ENCODE measurements at regions not wholly inside any gene's neighbourhood (a gene's known extent, or its start where the extent isn't known, plus 50 kb on each side); places are given as distances from the start of the nearest gene placed in this dataset.

DNA sequence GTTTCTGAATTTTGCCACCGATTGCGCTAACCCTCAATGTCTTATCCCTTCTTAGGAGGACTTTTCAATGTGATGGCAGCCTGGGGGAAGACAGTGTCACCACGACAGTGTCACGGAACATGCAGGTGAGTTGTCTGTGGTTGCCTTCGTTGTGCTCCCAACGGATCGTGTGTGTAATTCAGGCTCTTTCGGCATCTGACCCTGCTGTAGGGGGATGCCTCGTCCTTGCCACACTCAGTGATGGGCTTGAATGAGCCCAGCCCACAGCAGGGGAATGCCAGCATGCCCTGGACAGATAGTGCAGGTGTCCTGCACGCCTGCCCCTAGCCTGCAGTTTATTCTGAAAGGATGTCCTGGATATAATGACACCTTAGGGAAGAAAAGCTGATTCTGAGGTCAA is 123.8 kb upstream of the RTL1 start:
- no peak for DNase-seq

DNA sequence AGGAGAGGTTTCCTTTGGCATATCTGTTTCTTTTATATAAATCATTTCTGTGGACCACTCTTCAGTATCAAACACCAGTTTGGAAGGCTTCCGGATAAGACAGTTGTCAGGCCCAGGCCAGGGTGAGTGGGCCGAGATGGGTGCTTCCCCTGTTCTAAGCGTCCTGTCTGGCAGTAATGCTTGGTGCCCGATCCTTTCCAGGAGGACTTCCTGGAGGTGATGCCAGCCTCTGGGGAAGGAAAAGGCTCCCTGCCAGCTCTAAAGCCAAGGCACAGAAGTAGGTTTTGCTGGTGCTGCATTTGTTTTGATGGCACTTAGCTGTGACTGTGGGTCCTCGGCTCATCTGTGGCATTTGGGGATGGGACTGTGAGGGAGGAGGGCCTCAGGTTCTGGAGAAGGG is 124.4 kb upstream of the RTL1 start:
- no peak for DNase-seq

DNA sequence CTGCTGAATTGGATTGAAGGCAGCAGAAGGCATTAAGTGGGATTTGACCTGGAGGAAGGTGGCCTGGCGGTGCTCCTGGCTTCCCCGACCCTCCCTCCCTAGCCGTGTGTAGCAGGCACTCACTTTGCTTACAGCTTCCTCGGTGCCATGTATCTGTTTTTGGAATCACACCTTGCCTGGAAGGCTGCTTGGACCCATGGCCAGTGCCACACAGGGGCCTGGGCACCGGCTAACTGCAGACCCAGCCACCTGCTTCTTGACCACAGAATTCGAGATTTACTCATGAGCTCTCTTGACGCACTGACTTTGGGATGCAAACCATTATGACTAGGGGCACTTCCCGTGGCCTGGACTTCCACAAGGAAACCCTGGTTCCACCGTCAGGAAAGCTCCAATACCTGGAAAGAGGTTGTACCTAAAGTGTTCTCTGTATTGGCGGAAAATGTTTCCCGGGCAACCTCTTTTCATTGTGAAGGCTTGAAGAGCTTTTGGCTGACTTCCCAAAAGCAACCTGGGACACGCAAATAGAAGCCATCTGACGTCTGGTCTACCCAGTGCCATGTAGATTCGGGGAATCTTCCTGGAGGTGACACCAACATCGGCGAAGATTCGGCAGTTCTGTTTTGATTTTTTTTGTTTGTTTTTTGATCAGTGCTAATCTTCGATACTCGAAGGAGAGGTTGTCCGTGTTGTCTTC is 125.6 kb upstream of the RTL1 start:
- DNase-seq = peak; percentile 26

DNA sequence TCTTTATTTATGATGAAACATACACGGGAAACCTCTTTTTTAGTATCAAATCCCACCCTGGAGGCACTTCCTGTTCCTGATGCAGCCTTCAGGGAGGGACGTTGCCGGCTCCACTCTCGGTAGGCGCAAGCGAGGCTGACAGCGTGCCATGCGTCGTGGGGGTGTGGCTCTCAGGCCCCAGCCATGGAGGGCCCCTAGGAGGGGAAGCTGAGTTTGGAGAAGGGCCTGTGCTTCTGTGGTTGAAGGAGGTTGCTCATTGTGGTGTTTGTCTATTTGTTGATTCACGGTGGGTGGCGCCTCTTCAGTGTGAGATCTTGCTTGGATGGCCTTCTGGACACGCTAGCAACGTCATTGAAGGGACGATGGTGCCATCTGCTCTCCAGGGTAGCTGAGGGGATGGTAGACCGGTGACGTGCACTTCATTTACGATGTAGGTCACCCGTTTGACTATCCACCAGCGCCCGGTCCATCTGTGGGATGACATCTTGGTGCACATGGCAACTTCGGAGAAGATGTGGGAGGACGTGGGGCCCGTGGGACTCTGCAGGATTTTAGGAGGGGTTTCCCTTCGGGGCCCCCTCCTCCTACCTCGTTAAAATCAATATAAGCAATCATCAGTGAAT is 126.3 kb upstream of the RTL1 start:
- peak; percentile 62 for DNase-seq

DNA sequence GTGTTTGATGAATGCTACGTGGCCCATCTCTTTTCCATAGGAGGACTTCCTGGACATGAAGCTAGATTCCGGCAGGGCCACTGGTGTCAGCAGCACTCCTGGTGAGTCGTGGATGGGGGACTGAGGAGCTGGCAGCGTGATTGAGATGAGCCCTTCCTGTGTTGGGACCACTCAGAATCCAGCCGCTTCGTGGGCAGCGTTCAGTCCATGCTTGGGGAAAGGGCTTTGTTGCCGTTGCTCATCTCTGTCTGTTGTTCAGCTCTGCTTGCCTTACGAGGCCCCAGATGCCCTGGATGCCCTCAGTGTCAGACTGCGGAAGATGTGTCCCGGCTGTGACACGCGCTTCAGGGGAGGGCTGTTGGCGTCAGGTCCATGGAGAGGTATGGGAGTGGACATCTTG is 127.1 kb upstream of the RTL1 start:
- DNase-seq = no peak

DNA sequence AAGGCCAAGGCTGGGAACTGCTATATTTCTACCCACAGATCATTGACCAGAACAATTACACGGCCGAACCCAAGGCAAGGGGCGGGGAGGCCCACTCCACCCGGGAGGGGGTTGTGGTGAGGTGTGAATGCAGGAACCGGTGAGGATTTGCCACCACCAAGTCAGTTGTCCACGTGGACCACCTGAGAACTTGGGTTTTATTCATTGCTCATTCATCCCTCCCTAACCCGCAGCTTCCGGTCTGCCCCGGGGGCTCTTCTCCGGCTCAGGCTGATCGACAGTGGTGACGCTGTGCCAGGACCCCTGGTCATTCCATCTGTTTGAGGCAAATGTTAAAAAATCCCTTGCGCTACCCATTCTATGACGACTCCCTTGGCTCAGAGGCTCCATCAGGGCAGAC is 127.7 kb upstream of the RTL1 start:
- no peak for DNase-seq

DNA sequence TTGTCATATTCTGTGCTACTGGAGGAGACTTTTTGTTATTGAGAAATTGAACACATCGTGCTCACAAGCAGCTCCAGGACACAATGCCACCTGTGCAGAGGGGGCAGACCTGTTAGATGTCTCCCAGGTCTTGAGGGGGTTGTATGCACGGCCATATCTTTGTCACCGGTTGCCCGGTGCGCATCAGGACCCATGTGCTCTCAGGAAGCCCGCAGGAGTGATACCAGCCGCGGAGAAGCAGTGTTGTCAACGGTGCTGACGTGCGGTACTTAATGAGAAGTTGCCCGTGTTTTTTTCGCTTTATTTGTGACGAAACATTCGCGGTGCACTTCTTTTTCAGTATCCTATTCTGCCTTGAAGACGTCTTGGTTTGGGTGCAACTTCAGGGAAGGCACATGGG is 128.2 kb upstream of the RTL1 start:
- no peak for DNase-seq

DNA sequence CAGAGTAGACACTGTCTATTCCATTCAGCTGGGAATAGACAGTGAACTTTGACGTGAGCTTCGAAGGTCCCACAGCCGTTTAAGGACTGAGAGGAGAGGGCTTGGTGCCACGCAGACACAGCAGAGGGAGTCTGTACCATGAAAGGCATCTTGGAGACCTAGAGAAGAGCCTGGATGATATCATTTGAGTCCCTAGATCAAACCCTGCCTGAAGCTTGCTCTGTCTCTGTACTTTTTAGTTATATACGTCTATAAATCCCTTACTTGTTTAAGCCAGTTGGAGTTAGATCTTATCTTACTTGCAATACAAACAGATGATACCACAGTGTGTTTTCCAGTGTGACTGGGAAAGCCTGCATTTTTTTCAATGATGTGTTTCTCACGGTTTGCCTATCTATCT is 128.9 kb upstream of the RTL1 start:
- DNase-seq = no peak

DNA sequence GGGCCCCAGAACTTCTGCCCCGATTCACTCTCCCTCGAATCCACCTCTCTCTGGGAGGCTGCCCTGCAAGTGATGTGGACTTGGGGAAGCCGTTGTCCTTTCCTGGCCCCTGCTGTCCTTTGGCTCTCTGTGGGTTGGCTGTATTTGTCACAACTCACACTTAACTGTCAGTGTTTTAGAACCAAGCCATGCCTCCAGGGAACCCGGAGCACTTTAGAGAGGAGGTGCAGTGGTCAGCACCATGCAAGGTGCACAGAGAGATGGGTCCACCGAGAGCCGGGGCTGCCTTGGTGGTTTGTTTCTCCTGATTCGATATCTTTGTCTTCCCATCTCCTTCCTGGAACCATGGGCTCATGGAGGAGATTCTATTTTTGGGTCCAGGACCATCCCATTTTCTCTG is 129.5 kb upstream of the RTL1 start:
- DNase-seq = no peak

DNA sequence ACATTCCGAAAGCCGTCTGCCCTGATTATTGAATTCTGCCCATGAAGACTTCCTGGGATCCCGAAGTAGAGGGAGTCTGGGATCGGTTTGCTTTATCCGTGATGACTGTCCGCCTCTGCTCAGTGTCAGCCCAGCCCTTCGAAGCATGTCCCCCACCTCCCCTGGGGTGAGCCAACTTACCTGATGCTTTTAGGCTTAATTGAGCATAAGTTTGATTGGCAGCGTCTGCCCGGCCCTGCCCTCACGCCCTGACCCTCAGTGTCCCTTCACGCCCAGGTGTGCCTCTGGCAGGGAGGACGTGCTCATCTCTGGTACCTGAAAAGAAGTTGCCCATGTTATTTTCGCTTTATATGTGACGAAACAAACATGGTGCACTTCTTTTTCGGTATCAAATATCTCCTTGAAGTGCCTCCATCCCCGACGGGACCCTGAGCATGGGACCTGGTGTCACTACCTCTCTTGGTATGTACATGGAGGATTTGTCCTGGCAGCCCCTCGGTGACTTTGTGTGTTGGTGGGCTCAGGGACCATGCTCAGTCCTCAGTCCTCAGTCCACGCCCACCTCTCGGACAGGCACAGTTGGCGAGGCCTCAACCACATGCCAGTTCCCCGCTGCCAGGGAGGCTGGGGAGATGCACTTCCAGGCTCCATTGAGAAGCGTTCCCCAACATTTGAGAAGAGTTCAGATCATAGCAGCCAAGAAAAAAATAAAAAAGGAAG is 130.1 kb upstream of the RTL1 start:
- DNase-seq = no peak

DNA sequence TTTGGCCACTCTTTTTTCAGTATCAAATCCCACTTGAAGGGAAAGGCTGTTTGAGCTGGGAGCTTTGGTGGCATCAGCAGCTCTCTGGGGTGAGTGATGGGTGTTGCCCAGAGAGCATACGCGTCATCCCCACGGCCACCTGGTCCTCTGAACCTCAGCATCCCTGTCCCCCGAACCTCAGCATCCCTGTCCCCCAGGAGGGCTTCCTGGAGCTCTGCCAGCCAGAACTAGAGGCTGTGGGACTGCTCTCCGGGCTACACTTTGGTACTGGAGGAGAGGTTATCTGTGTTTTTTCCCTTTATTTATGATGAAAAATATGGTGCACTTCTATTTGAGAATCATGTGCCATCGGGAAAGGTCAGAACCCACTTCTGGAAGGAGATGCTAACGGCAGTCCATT is 131.5 kb upstream of the RTL1 start:
- DNase-seq = no peak

DNA sequence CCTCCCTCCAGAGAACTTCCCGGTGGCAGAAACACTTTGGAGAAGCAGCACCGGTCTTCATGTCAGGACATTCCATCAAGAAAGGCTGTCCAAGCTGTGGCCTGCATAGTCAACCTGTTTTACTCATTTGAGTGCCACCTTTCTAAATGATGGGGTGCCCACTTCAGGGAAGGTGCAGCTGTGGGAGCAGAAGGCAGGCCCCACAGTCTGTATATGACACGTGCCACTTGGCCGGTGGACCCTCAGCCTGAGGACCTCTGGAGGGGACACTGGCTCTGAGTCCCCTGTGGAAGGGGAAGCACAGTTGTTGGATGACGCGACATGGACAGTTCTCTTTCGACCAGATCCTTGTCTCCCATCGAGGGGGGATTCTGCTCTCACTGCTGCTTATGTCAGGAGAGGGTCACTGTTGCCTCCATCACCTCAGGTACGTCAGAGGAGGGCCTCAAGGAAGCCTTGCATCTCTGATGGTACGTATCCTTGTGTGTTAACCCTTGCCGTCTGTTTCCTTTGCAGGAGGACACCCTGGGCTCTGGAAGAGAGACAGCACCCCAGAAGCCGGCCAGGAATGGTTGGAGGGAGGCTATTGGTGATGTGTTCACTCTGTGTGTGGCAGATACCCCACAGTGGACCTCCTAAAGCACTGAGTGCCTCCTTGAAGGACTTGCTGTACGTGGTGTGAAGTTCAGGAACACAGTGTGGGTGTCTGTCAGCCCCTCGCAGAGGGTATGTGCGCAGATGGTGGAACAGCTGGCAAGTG is 132.1 kb upstream of the RTL1 start:
- no peak for DNase-seq

DNA sequence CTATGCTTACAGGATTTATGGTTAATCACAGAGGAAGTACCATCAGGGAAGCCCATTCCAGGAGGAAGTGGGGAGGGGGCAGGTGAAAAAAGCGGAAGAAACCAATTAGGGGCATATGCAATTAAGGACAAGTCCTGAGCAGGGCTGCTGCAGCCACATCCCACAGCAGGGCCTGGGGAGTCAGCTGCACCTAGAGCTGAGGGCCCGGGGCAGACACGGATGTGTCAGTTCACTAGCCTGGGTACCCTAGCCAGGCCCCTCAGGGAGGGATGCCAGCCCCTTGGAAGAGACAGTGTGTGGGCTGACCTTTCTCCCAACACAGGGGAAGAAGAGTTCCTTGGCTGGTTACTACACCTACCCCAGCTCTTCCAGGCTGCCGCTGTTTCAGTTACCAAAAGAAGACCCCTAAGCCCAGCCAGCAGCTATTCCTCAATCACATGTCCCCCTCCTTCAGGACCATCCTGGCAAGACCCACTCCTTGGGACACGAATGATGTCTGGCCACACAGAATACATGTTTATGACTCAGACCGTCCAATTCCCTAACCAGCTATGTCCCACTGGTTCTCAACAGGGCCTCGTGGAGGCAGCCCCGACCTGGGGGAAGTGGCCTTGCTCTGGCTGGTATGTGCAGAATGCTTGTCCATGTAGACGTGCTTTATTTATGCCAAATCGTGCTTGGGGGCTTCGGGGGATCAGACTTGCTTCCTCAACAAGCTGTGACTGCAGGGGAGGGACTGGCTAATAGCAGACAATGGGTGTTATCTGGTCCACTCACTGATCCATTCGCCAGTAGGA is 133.7 kb upstream of the RTL1 start:
- no peak for DNase-seq

DNA sequence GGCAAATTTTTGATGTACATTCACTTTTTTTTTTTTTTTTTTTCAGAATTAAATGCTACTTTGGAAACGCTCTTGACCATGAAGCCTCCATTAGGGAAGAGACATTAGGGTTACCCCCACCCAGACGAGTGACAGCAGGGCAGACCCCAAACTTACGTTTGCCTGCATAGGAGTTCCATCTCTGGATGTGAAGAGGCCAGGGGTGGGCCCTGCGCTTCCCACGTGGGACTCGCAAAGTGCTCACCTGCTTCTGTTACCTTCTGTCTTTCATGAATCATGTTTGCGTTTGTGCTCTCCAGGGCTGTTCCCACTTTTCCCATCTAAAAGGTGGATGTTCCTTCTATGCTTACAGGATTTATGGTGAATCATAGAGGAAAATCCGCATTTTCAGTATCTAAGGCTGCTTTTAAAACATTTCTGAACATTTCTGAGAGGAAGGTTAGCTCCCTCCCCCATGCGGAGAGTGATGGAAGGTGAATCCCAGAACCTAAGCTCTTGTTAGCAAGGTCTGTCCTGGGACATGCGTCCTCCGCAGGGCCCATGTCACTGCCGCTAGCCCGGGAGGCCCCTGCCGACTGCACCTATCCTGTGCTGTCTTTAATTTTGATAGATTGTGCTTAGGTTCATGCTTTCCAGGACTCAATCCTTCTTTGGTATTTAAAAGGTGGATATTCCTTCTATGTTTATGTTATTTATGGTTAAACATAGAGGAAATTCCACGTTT is 135.7 kb upstream of the RTL1 start:
- no peak for DNase-seq

DNA sequence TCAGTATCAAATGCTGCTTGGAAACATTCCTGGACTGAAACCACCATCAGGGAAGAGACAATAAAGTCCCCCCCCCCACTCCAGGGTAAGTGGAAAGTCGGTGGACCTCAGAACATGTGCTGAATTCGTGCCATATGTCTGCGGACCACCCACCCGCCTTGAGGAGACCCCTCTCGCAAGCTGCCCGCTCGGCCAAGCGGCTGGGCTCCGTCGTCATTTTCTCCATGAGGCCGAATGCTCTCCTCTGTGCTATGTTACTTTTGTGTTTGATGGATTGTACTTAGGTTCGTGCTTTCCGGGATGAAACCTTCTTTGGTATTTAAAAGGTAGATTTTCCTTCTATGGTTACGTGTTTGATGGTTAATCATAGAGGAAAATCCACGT is 136.2 kb upstream of the RTL1 start:
- DNase-seq = no peak

DNA sequence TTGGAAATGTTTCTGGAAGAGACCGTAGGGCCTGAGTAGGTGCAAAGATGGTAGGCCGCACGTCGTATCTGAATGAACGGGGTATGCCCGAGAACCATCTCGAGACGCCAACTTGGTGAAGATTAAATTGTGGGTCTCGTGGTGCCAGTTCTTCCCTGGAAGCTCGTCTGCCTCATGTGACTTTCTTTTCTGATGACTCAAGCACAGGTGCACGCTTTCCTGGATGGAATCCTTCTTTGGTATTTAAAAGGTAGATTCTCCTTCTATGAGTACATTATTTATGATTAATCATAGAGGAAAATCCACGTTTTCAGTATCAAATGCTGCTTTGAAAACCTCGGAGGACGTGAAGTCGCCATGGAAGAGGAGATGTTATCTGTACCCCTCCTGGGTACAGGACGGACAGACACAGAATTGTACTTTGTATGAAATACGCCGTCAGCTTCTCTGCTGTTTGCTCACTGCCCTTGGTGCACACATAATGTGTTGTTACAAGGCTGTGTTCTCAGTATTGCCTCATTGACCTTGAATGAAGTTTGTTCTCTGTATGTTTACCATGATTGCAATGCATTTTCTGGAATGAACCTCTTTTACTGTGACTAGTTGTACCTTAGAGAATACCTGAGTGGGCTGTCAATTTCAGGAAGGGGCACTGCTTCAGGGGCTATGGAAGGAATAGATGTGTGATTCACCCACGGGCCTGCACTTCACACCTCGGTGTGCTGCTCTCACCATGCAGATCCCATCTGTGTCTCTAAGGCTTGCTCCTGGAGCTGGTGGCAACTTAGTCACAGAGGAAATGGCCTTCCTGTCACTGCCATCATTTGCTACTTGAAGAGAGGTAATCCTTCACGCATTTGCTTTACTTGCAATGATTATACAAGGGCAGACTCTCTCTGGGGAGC is 137.3 kb upstream of the RTL1 start:
- no peak for DNase-seq

DNA sequence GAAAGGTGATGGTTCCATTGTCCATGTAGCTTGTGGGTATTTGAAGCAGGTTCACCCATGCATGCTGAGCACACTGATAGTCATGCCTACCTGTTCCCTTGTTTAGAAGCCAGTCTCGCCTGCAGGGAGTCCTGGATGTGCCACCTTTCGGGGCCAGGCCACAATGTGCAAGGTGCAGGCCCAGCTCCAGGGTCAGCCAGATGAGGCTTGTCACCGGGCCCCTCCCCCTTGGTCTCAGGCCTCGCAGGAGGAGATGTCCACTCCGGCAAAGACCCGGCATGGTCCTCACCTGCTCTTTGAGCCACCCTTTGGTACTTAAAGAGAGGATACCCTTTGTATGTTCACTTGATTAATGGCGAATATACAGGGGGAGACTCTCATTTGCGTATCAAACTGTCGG is 140.4 kb upstream of the RTL1 start:
- DNase-seq = no peak

DNA sequence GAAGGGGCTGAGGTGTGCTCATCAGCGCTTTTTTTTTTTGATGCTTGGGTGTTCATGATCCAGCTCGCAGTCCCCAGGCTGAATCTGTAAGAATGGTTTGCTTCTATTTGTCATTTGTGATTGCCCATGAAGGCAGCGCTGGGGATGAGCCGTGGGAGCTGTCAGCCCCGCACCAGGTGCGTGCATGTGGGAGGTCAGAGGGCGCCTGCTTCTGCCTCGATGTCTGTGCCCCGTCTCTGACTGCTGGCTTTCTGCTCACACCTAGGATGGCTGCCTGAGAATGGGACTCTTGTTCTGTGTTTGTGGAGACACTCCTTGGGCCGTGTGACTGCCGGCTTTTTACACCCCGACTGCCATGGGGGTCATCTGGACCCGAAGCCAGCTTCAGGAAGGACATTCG is 141.2 kb upstream of the RTL1 start:
- no peak for DNase-seq

DNA sequence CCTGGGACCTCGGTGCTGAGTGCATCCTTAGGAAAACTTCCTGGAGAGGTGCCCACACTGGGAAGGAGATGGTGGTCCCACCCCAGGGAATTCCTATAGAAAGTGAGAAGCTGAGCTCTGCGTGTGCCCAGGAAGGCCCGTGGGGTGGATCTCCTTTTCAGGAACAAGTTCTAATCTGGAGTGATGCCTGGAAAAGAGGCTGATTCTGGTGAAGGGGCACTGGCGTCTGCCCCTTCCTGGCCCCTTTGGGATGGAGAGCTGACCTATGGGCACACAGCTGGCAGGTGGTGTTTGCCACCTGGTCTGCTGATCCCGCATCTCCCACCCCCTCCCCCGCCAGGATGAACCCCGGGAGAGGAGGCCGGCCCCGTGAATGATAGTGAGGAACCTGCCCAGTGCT is 142.0 kb upstream of the RTL1 start:
- DNase-seq = no peak

DNA sequence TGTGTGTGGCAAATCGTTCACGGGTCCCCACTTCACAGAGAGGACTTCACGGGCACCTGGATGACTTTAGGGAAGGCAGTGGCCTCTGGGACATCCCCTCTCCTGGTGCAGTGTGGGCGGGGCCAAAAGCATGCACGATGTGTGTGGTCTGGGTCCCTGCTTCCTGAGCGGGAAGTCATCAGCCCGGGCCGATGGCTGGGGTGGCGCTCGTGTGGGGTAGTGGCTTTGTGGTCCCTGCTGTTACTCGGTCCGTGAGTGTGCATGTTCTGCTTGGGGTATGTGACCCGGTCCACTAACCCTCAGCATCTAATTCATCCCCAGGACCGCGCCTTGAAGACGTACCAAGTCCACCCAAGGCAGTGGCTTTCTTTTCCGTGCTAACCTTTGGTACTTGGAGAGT is 142.5 kb upstream of the RTL1 start:
- no peak for DNase-seq

DNA sequence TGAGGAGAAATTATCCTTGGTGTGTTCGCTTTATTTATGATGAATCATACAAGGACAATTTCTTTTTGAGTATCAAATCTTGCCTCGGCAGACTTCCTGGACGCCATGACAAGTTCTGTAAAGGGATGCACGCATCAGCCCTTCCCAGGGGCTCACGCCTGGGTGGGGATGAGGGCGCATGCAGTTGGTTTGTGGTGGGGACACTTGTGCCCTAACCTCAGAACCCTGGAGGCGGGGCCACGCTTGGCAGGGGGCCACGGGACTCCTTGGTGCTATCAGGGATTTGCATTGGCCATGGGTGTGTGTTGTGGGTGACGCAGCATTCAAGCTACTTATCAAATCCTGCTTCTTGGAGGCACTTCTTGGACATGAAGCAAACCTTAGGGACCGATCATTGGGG is 143.8 kb upstream of the RTL1 start:
- no peak for DNase-seq

All from SHP77 treated with DMSO at 0.1 percent for 48 hours (cell line).